ENCODE measurements at regions not wholly inside any gene's neighbourhood (a gene's known extent, or its start where the extent isn't known, plus 50 kb on each side); places are given as distances from the start of the nearest gene placed in this dataset.

DNA sequence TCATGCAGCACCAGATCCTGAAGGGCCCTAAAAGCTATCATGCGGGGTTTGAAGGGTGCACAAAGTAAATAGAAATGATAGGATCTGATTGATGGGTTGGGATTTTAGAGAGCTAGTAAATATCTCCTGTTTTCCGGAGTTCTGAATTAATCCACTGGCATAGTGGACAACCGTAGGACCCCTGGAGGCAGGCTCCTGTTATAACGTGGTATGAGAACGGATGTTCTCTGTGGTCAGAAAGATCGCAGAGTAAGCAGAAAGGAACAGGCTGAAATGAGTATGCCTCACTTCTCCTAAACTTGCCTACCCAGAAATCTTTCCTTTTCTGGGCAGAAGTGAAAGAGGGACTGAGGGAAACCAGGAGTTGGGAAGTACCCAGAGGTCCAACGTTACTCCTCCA lies 470.8 kb downstream of the AJAP1 start:
- TF ChIP-seq SP1 (CRISPR knock-in tag; conservative IDR thresholded peaks at IDR 0.05) (no peak), CREB1 (CRISPR knock-in tag; IDR thresholded peaks at IDR 0.05) (no peak), KAT7 (CRISPR knock-in tag; IDR thresholded peaks at IDR 0.05; ENCODE audit: borderline replicate concordance) (no peak), NFYB (CRISPR knock-in tag; conservative IDR thresholded peaks at IDR 0.05; ENCODE audit: low read depth) (no peak), NR1H2 (CRISPR knock-in tag; IDR thresholded peaks at IDR 0.05) (no peak)
- TF ChIP-seq, protein P1, sequence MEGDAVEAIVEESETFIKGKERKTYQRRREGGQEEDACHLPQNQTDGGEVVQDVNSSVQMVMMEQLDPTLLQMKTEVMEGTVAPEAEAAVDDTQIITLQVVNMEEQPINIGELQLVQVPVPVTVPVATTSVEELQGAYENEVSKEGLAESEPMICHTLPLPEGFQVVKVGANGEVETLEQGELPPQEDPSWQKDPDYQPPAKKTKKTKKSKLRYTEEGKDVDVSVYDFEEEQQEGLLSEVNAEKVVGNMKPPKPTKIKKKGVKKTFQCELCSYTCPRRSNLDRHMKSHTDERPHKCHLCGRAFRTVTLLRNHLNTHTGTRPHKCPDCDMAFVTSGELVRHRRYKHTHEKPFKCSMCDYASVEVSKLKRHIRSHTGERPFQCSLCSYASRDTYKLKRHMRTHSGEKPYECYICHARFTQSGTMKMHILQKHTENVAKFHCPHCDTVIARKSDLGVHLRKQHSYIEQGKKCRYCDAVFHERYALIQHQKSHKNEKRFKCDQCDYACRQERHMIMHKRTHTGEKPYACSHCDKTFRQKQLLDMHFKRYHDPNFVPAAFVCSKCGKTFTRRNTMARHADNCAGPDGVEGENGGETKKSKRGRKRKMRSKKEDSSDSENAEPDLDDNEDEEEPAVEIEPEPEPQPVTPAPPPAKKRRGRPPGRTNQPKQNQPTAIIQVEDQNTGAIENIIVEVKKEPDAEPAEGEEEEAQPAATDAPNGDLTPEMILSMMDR (IDR thresholded peaks at IDR 0.05): no peak

Measured in WTC11 (cell line).